DND-41 (cell line): ENCODE measurements at regions not wholly inside any gene's neighbourhood (a gene's known extent, or its start where the extent isn't known, plus 50 kb on each side); places are given as distances from the start of the nearest gene placed in this dataset.
"Not testable (repeated sequence)": the region's sequence is repeated elsewhere in the genome, so short reads cannot be mapped to it uniquely, and the experiment has no call there.

Source experiments
- CTCF ChIP-seq: IDR thresholded peaks from 2 replicates; pipeline ENCODE4 v1.5.1; 2012; ENCODE audit warnings: borderline replicate concordance, low read length, moderate library complexity, mild to moderate bottlenecking; ENCODE audit not compliant: poor library complexity, severe bottlenecking; ENCODE audit errors: extremely low read depth
- EZH2 ChIP-seq: IDR thresholded peaks from 3 replicates; pipeline ENCODE4 v1.6.1; 2012; ENCODE audit warnings: borderline replicate concordance, low read depth, mild to moderate bottlenecking, moderate library complexity, low read length, inconsistent platforms; ENCODE audit not compliant: severe bottlenecking

- TF ChIP-seq EZH2, CTCF: not testable (repeated sequence)
These were observed 159.8 kb downstream of the LAT start for GRCh38 chr16:29144669-29145062.
